PC-9 (cell line): ENCODE measurements at regions not wholly inside any gene's neighbourhood (a gene's known extent, or its start where the extent isn't known, plus 50 kb on each side); places are given as distances from the start of the nearest gene placed in this dataset.

Experiments used
- CTCF ChIP-seq: fragments of 200-600 bp; sonication (generic); conservative IDR thresholded peaks from 2 replicates; pipeline ENCODE4 v1.6.1; 2017; ENCODE audit warnings: mixed run types, antibody characterized with exemption, mild to moderate bottlenecking, moderate library complexity
- EZH2 ChIP-seq: fragments of 200-600 bp; sonication (generic); IDR thresholded peaks from 2 replicates; pipeline ENCODE4 v1.8.0; 2017; ENCODE audit warnings: antibody characterized with exemption, low read depth

- no peak for TF ChIP-seq CTCF
- no peak for TF ChIP-seq EZH2
These were observed 147.9 kb downstream of the OR4M2 start for GRCh38 chr15:22228101-22228762.
